NCI-H2171 (cell line): ENCODE measurements at regions not wholly inside any gene's neighbourhood (a gene's known extent, or its start where the extent isn't known, plus 50 kb on each side); places are given as distances from the start of the nearest gene placed in this dataset.

Experiments
- DNase-seq: peaks from one replicate; lab custom pipeline; 2025; lab: John Stamatoyannopoulos, UW

DNA sequence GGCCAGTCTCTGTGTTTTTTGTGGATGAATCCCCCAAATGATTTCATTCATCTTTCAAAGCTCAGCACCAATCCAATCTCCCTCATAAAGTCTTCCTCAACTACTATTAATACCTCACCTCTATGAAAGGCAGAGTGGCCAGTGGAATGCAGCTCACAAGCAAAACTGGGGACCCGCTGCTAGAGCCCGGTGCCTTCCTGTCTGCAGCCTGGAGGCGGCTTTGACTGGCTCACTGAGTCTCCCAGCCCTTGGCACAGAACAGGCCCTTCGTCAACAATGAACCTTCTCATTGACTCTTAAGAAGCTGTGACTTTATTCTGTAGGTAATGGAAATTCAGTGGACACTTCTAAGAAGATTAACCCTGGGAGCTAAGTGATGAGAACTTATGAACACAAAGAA lies 86.8 kb upstream of the RAB4A start:
- DNase-seq = no peak

- DNase-seq = no peak
Measured at GRCh38 chr1:229185963-229186362, 84.9 kb upstream of the RAB4A start.

- DNase-seq = no peak
Measured at GRCh38 chr1:229186373-229187056, 84.4 kb upstream of the RAB4A start.

- no peak for DNase-seq
Measured at GRCh38 chr1:229190057-229190575, 80.8 kb upstream of the RAB4A start.

DNA sequence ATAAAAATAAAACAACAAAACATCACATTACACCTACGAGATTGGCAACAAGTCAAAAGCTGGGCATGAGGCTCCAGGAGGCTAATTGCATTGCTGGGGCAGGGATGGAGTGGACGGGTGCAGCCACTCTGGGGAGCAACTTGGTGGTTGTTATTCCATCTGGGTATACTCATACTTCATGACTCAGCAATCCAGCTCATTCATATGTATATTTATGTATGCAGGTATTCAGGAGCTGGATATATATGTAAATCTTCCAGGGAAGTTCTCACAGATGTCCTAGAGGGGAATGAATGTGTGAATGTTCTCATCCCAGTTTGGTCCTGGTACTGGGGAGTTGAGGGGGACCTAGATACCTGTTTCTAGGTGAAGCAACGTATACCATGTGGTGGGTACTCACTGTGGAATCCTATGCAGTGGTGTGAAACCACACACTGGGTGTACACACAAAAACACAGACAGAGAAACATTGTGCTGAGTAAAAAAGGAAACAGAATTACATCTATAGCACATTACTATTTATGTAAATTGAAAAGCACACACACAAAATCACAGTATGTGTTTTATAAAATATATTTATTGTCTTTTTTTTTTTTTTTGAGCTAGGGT lies 79.7 kb upstream of the RAB4A start:
- DNase-seq = no peak

GRCh38 chr1:229192031-229192430 lies 78.9 kb upstream of the RAB4A start:
- no peak for DNase-seq

- no peak for DNase-seq
Measured at GRCh38 chr1:229192853-229193252, 78.1 kb upstream of the RAB4A start.

DNA sequence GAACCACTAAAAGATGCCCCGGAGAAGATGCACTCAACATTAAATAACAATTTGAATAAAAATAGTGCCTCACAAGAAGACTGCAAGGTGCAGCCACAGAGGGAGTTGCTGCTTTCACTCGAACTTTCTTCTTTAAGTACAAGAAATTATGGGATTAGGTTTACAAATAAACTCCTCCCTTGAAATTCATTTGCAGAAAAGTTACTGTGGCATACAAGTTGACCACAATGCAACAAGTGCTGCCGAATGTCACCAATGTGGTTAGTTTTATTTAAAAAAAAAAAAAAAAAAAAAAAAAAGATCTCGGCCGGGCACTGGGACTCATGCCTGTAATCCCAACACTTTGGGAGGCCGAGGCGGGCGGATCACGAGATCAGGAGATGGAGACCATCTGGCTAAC lies 76.8 kb upstream of the RAB4A start:
- DNase-seq = no peak

GRCh38 chr1:229195246-229195645 lies 75.7 kb upstream of the RAB4A start:
- DNase-seq = no peak

DNA sequence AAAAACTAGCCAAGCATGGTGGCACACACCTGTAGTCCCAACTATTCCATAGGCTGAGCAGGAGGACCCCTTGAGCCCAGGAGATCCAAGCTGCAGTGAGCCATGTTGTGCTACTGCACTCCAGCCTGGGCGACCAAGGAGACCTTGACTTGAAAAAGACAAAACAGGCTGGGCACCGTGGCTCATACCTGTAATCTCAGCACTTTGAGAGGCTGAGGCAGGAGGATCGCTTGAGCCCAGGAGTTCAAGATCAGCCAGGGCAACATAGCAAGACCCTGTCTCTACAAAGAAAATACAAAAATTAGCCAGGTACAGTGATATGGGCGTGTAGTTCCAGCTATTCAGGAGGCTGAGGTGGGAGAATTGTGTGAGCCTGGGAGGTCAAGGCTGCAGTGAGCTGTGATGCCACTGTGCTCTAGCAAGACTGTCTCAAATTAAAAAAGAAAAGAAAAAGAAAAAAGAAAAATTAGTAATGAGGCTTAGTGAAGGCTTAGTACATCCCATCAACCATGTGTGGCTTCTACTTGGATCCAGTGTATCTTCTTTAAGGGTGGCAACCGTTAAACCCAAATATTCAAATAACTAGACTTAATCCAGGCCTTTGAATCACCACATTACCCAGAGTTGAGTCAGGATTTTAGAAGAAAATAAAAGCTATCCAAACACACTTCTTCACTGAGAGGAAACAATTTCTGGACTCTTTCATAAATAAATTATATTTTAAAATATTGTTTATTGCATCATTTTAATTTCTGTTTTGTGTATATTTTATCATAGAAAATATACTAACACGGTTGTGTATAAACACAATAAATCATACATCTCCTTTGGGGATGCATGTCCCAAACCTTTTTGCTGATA lies 74.3 kb upstream of the RAB4A start:
- no peak for DNase-seq

DNA sequence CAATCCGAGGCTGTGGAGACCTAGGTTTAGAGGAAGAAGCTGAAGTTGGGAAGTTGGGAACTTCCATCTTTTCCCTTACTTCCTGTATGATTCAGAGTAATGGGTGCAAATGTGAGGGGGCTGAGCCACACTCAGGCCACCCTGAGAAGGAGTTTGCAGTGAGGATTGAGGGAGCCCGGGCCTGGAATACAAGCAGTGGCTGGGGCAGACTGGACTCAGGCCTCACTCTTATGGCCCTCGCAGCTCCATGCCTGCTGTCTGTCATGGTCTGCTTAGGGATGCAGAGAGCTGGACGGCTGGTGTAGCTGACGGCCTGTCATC lies 73.7 kb upstream of the RAB4A start:
- no peak for DNase-seq

GRCh38 chr1:229199261-229200243 lies 71.4 kb upstream of the RAB4A start:
- DNase-seq = no peak

GRCh38 chr1:229203030-229203751 lies 67.7 kb upstream of the RAB4A start:
- DNase-seq = no peak

DNA sequence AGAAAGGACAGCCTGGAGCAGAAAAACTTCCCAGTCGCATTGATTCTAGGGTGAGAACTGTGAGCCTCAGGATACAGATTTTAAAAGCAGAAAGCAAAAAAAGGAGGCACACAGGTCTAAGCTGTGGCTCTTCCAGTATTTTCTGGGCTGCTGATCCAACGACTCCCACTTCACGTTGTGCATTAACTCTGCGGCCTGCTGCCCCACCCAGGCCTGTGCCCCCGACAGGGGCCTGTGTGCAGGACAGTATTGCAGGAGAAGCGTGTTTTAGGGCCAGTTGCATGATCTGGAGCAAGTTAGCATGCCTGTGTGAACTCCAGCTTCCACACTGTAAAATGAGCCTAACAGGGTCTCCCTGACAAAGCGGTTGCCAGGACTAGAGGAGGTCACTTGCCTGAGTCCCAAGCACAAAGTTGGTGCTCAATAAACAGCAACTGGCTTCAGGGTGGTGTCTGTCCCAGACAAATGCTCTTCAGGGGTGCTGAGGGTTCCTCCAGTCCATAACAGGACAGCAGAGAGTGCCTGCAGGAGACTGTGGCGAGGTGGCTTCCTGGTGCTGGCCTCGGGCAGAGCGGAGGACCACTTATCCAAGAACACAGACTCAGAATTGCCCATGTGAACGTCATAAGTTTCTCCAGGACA lies 66.8 kb upstream of the RAB4A start:
- no peak for DNase-seq

- DNase-seq = no peak
Measured at GRCh38 chr1:229204921-229205777, 65.8 kb upstream of the RAB4A start.

GRCh38 chr1:229205854-229206253 lies 65.1 kb upstream of the RAB4A start:
- DNase-seq = no peak

- DNase-seq = no peak
Measured at GRCh38 chr1:229207916-229208315, 63.0 kb upstream of the RAB4A start.

- no peak for DNase-seq
Measured at GRCh38 chr1:229208481-229208880, 62.4 kb upstream of the RAB4A start.

DNA sequence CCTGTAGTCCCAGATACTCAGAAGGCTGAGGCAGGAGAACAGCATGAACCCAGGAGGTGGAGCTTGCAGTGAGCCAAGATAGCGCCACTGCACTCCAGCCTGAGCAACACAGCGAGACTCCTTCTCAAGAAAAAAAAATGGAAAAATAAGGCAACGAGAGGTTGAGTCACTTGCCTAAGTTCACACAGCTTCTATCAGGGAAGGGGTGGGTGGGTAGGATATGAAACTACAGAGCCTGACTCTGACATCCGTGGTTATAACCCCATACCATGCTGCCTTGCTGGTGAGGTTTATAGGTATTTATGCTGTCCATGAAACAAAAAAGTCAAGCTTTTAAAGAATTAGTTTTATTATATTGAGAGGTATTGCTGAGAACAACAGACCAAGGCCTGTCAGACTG lies 61.5 kb upstream of the RAB4A start:
- DNase-seq = no peak

- DNase-seq = no peak
Measured at GRCh38 chr1:229209816-229210215, 61.1 kb upstream of the RAB4A start.
